ENCODE measurements at regions not wholly inside any gene's neighbourhood (a gene's known extent, or its start where the extent isn't known, plus 50 kb on each side); places are given as distances from the start of the nearest gene placed in this dataset.

DNA sequence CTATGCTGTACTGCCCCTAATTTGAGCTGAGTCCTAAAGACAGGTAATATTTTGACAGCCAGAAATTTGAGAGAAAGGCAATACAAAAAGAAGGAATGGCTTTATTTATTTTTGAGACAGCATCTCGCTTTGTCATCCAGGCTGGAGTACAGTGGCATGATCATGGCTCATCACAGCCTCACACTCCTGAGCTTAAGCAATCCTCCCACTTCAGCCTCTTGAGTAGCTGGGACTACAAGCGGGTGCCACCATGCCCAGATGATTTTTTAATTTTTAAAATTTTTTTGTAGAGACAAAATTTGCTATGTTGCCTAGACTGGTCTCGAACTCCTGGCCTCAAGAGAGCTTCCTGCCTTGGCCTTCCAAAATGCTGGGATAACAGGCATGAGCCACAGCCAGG, 77.4 kb upstream of the SLC4A7 start:
- TF ChIP-seq CTCF (IDR thresholded peaks at IDR 0.05; ENCODE audit: insufficient read depth, low read length, poor library complexity, severe bottlenecking): no peak
- TF ChIP-seq EZH2phosphoT487 (conservative IDR thresholded peaks at IDR 0.05; ENCODE audit: low read length): no peak

Measured in SU-DHL-6 (cell line).